HG03060 (cell line): ENCODE measurements at regions not wholly inside any gene's neighbourhood (a gene's known extent, or its start where the extent isn't known, plus 50 kb on each side); places are given as distances from the start of the nearest gene placed in this dataset.

Experiments used
- ATAC-seq: cut with Tn5 transposase; IDR thresholded peaks from one replicate; pipeline ENCODE4 v1.9.1; 2021; ENCODE audit warnings: low read depth, moderate number of reproducible peaks; ENCODE audit not compliant: unreplicated experiment

GRCh38 chr1:222306011-222306410, 241.9 kb downstream of the HHIPL2 start:
- ATAC-seq, result no peak

GRCh38 chr1:222301652-222302051, 246.3 kb downstream of the HHIPL2 start:
- no peak for ATAC-seq

GRCh38 chr1:222299524-222299923, 248.4 kb downstream of the HHIPL2 start:
- ATAC-seq, result no peak

- no peak for ATAC-seq
These were observed 257.0 kb downstream of the HHIPL2 start for GRCh38 chr1:222290866-222291265.

- ATAC-seq, result no peak
These were observed 259.9 kb downstream of the HHIPL2 start for GRCh38 chr1:222288053-222288452.

GRCh38 chr1:222286011-222286410, 261.9 kb downstream of the HHIPL2 start:
- no peak for ATAC-seq

GRCh38 chr1:222285526-222285925, 262.4 kb downstream of the HHIPL2 start:
- ATAC-seq, result no peak

GRCh38 chr1:222284466-222284865, 263.4 kb downstream of the HHIPL2 start:
- no peak for ATAC-seq

GRCh38 chr1:222283147-222283768, 264.6 kb downstream of the HHIPL2 start:
- ATAC-seq, result no peak

GRCh38 chr1:222279591-222279990, 268.3 kb downstream of the HHIPL2 start:
- ATAC-seq, result no peak

- no peak for ATAC-seq
These were observed 269.4 kb downstream of the HHIPL2 start for GRCh38 chr1:222278501-222278900.

- ATAC-seq, result no peak
These were observed 272.0 kb downstream of the HHIPL2 start for GRCh38 chr1:222275729-222276465.

- ATAC-seq, result no peak
These were observed 272.7 kb downstream of the HHIPL2 start for GRCh38 chr1:222275001-222275728.

GRCh38 chr1:222266223-222267196, 281.4 kb downstream of the HHIPL2 start:
- no peak for ATAC-seq

- no peak for ATAC-seq
These were observed 284.1 kb downstream of the HHIPL2 start for GRCh38 chr1:222263791-222264190.

- no peak for ATAC-seq
These were observed 290.9 kb downstream of the HHIPL2 start for GRCh38 chr1:222257027-222257426.

- ATAC-seq, result no peak
These were observed 291.8 kb downstream of the HHIPL2 start for GRCh38 chr1:222256058-222256457.

- no peak for ATAC-seq
These were observed 295.1 kb downstream of the HHIPL2 start for GRCh38 chr1:222252788-222253187.

GRCh38 chr1:222251847-222252246, 296.1 kb downstream of the HHIPL2 start:
- no peak for ATAC-seq

GRCh38 chr1:222250376-222250775, 297.5 kb downstream of the HHIPL2 start:
- ATAC-seq, result no peak
